NOMO-1 treated with dmso at 0.1 percent for 144 hours (cell line): ENCODE measurements at regions not wholly inside any gene's neighbourhood (a gene's known extent, or its start where the extent isn't known, plus 50 kb on each side); places are given as distances from the start of the nearest gene placed in this dataset.
"Not testable (repeated sequence)": the region's sequence is repeated elsewhere in the genome, so short reads cannot be mapped to it uniquely, and the experiment has no call there.

Source experiments
- DNase-seq: peaks from one replicate; lab custom pipeline; 2025; ENCODE audit not compliant: unreplicated experiment; lab: John Stamatoyannopoulos, UW

- not testable (repeated sequence) for DNase-seq
Observed at GRCh38 chr1:188003687-188004086, 1174.9 kb downstream of the PLA2G4A start.

- DNase-seq, result no peak
Observed at GRCh38 chr1:188004849-188005248, 1176.1 kb downstream of the PLA2G4A start.

GRCh38 chr1:188006354-188006753, 1177.6 kb downstream of the PLA2G4A start:
- no peak for DNase-seq

DNA sequence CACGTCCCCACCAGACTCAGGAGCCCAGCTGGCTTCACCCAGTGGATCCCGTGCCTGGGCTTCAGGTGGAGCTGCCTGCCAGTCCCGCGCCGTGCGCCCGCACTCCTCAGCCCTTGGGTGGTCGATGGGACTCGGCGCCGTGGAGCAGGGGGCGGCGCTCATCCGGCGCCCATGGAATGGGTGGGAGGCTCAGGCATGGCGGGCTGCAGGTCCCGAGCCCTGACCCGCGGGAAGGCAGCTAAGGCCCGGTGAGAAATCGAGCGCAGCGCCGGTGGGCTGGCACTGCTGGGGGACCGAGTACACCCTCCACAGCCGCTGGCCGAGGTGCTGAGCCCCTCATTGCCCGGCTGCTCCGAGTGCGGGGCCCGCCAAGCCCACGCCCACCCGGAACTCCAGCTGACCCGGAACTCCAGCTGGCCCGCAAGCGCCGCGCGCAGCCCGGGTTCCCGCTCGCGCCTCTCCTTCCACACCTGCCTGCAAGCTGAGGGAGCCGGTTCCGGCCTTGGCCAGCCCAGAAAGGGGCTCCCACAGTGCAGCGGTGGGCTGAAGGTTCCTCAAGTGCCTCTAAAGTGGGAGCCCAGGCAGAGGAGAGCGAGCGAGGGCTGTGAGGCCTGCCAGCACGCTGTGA, 1184.6 kb downstream of the PLA2G4A start:
- not testable (repeated sequence) for DNase-seq

DNA sequence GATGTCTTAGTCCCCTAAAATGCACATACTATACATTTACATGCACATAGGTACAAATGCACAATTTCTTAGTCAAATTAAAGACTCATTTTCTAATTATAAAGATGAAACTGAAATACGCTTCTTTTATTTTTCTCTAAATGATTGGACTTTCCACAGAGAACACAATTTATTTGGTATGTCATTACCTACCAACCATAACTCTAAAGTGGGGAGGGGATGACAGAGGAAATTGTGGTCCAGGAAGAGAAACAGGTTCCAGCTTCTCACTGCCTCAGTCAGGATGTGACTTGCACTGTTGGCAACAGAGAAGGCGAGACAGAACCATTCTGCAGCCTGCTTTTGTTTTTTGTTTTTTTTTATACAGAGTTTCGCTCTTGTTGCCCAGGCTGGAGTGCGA, 1189.2 kb downstream of the PLA2G4A start:
- DNase-seq, result no peak

DNA sequence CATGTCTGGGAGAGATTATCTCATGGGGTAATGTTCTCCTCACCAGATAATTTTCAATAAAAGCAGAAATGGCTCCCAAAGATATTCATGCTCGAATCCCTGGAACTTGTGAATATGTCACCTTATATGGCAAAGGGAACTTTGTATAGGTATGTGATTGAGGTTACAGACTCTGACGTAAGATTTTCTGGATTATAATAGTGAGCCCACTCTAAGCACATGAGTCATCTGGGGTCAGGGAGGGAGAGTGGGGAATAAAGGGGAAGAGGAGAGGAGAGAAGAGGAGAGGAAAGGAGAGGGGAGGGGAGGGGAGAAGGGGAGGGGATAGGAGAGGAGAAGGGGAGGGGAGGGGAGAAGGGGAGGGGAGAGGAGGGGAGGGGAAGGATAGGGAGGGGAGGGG, 1193.9 kb downstream of the PLA2G4A start:
- no peak for DNase-seq

- DNase-seq, result no peak
Observed at GRCh38 chr1:188023206-188023605, 1194.5 kb downstream of the PLA2G4A start.

- no peak for DNase-seq
Observed at GRCh38 chr1:188027613-188028012, 1198.9 kb downstream of the PLA2G4A start.

- not testable (repeated sequence) for DNase-seq
Observed at GRCh38 chr1:188037572-188037971, 1208.8 kb downstream of the PLA2G4A start.

DNA sequence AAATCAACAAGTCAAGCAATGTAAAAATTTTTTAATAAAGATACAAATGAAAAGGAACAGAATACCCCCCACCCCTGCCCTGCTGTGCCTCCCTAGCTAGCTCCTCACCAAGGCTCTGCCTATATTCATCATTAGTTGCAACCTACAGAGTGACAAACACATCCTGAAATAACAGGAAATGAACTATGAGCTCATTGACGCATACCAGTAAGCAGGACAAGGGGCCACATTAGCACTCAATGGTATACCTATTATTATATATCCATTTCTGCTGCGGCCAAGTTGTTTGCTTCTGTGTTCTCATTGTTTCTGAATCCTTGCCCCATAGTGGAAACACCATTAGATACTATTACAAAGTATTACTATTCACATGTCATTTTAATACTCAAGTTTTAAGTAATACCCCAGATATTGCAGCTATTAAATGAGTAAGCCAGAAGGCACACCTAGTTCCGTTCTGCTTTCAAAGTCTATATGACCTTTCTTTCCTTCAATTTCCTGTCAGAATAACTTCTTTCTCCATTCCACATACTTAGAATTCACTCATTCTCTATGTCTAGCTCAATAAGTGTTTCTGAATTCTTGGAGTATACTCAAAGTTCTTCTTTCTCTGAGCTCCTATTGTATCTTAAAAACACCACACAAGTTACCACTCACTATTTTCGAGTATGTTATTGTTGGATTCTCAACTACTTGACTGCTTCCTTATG, 1214.9 kb downstream of the PLA2G4A start:
- no peak for DNase-seq

DNA sequence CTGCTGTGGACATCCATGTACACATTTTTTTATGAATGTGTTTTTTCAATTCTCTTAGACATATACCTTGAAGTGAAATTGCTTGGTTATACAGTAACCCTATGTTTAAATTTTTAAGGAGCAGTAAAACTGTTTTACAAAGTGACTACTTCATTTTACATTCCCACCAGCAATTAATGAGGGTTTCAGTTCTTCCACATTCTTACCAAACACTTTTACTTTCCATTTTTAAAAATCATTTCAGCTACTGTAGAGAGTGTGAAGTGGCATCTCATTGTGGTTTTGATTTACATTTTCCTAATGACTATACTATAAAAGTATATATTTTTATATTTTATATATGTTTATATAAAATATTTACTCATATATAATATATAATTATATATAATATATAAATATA, 1221.5 kb downstream of the PLA2G4A start:
- no peak for DNase-seq

- no peak for DNase-seq
Observed at GRCh38 chr1:188056011-188056410, 1227.3 kb downstream of the PLA2G4A start.

- DNase-seq, result no peak
Observed at GRCh38 chr1:188058801-188059200, 1230.1 kb downstream of the PLA2G4A start.

DNA sequence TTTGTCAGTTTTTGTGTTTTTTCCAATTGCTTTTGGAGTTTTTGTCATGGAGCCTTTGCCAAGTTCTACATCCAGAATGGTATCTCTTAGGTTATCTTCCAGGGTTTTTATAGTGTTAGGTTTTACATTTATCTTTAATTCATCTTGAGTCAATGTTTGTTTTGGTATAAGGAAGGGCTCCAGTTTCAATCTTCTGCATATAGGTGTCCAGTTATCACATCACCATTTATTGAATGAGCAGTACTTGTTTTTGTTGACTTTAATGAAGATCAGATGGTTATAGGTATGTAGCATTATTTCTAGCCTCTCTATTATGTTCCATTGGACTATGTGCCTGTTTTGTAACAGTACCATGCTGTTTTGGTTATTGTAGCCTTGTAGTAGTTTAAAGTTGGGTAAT, 1233.1 kb downstream of the PLA2G4A start:
- DNase-seq, result no peak

GRCh38 chr1:188062456-188062855, 1233.7 kb downstream of the PLA2G4A start:
- DNase-seq, result no peak

GRCh38 chr1:188065917-188066316, 1237.2 kb downstream of the PLA2G4A start:
- no peak for DNase-seq

DNA sequence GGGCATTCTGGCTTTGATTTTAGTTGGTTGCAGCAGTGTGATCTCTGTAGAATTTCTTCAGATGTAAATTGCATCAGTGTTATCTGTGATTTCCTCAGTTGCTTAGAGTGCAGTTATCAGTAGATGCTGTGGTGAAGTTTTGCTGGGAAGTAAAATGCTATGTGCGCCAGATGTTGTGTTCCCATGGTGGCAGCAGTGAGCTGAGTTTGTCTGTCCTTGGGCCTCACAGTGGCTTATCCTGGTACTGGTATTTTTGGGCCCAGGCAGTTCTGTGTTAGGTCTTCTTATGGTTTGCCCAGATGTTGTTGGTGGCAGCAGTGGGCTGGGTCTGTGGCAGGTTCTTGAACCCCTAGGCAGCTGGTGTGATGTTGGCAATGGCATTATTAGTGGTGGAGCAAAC, 1242.1 kb downstream of the PLA2G4A start:
- DNase-seq, result no peak

GRCh38 chr1:188089015-188089414, 1260.3 kb downstream of the PLA2G4A start:
- DNase-seq, result no peak

- no peak for DNase-seq
Observed at GRCh38 chr1:188089461-188089860, 1260.7 kb downstream of the PLA2G4A start.

DNA sequence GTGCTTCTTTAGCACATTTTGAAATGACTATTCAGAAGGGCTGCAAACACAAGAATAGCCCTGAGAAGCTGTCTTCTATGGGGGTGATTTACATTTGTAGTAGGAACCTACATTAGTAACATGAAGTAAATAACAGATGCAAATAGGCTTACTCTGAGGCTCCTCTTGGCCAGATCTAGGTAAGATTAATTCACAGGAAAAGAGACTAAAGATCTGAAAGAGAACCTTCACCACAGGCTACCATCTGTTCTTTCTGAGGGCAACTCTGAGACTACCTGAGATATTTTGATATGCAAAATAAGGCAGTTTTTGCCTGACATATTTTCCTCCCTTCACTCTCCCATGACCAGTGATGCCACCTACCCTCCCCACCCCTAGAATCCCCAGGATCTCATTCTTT, 1267.8 kb downstream of the PLA2G4A start:
- no peak for DNase-seq

GRCh38 chr1:188117436-188117835, 1288.7 kb downstream of the PLA2G4A start:
- DNase-seq, result no peak

- DNase-seq, result no peak
Observed at GRCh38 chr1:188122646-188123045, 1293.9 kb downstream of the PLA2G4A start.

DNA sequence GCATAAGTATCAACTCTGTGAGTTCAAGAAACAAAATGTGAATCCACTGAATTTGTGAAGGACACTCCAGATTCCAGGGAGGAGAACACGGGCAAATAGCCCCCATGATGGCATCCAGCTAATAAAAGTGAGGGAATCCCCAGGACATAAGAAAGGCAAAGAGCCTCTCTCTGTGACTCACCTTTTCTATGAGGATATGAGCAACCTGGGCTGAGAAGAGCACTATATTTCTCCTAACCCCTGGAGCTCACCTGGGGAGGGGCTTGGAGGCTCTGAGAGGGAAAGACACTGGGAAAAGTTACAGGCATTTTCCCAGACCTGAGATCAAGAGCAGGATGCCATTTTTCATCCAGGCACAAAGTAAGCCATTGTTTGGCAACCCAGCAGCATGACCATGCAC, 1298.8 kb downstream of the PLA2G4A start:
- no peak for DNase-seq
